RCC 7860 (cell line): ENCODE measurements at regions not wholly inside any gene's neighbourhood (a gene's known extent, or its start where the extent isn't known, plus 50 kb on each side); places are given as distances from the start of the nearest gene placed in this dataset.

Experiments used
- DNase-seq: peaks from one replicate; pipeline ENCODE4 v3.0.0-alpha.2; 2015; ENCODE audit warnings: low spot score
- FAIRE-seq: peaks from 2 replicates; lab custom pipeline; 2012; peaks lifted over from hg19 to GRCh38; lab: Jason Lieb, UNC

DNA sequence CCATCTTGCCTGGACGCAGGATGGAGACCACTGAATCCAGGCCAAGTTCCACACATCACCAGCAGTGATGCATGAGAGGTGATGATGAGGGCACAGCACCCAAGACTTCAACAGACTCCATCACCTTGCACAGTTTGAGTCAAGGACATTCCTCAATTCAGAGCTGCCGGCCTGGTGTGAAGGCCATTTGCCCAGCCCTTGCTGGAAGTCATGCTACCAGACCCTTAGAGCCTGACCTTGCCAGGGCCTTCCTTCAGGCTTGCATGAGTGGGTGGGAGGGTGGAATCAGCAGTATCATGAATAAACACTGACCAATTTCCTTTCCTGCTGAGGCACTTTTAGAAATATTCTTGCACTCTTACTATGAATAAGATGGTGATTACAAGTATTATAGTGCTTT, 130.2 kb upstream of the SSTR4 start:
- no peak for DNase-seq
- FAIRE-seq, result no peak

DNA sequence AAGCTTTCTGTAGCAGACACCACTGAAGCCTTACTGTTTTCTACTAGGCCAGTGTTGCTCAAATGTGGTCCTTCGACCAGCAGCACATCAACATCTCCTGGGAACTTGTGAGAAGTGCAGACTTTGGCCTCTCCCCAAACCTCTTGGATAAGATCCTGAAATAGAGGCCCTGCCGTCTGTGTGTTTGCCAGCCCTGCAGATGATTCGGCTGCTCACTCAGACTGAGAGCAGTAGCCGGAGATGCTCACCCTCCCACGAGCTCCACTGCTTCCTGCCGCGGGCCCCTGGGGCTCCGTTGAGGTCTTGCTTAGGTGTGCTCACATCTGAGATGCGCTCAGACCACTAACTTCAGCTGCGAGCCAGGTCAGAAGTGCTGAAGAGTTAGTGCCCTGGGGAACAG, 129.5 kb upstream of the SSTR4 start:
- no peak for DNase-seq

DNA sequence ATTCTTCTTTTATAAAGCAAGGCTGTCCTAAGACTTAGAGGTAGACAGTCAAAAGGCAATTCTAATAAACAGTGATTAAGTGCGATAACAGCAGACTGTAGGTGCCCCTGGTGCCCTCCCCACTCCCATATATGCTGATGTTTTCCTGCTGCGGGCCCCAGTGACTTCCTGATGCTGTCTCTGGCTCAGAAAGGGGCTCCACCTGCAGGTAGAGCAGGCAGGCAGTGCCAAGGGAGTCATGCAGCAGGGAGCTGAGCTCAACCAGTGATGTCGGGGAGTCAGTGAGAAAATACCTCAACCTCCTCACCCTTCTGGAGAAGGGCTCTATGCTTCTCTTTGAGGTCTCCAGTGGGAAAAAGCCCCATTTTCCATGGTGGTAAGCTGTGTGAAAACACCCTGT, 126.7 kb upstream of the SSTR4 start:
- no peak for FAIRE-seq
- DNase-seq, result no peak

More for the DNA sequence above, 129.5 kb upstream of the SSTR4 start:
- no peak for FAIRE-seq

- FAIRE-seq, result no peak
- no peak for DNase-seq
Measured at GRCh38 chr20:22908944-22909343, 126.2 kb upstream of the SSTR4 start.

GRCh38 chr20:22909436-22909835, 125.7 kb upstream of the SSTR4 start:
- FAIRE-seq, result no peak
- no peak for DNase-seq

DNA sequence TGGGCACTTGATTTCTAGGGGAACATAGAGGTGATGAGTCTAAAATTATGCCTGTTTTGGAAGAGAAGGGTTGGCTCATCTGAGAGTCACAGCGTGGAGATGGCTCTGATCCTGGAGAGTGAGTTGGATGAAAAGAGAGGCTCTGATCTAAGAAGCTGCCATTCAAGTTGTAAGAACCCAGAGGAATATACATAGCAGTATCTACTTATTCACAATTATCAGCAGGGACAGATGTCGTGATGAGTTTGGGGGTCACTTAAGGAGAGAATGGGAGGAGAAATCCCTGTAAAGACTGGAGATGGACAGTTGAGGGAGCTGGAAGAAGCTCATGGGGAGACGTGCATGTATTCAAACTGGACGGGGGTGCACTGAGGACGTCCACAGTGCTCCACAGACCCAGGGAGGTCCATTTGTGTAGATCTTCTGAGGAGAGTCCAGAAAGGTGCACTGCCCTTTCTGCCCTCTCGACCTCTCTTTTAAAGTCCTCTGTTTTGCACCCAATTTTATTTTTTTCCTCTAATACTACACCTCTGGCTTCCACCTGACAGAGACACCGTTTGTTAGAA, 124.7 kb upstream of the SSTR4 start:
- DNase-seq, result no peak
- FAIRE-seq, result no peak

- DNase-seq (no peak), FAIRE-seq (no peak)
Measured at GRCh38 chr20:22914291-22914690, 120.8 kb upstream of the SSTR4 start.

GRCh38 chr20:22915512-22915911, 119.6 kb upstream of the SSTR4 start:
- FAIRE-seq (no peak), DNase-seq (no peak)

DNA sequence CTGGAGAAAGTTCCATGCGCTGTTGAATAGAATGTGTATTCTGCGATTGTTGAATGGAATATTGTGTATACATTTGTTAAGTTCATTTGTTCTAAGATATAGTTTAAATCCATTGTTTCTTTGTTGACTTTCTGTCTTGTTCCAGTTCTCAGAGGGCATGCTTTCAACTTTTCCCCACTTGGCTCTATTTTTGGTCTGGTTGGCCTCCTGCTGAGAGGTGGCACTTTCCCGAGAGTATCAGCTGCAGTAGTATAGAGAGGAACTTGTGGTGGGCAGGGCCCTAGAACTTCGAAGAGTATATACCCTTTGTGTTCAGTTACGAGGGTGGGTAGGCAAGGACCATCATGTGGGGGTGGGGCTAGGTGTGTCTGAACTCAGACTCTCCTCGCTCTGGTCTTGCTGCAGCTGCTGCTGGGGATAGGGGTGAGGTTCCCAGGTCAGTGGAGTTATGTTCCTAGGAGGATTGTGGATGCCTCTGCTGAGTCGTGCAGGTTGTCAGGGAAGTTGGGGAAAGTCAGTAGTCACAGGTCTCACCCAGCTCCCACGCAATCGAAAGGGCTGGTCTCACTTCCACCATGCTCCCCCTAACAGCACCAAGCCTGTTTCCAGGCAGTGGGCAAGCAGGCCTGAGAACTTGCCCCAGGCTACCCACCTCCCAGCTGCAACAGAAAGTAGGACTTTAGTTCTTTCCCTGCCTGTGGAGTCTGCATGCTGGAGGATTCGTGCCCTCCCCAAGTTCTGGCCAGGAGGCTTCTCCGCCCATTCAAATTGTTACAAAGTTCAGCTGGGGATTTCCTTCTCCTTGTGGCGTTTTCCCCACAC, 118.9 kb upstream of the SSTR4 start:
- DNase-seq, result no peak
- FAIRE-seq, result no peak

DNA sequence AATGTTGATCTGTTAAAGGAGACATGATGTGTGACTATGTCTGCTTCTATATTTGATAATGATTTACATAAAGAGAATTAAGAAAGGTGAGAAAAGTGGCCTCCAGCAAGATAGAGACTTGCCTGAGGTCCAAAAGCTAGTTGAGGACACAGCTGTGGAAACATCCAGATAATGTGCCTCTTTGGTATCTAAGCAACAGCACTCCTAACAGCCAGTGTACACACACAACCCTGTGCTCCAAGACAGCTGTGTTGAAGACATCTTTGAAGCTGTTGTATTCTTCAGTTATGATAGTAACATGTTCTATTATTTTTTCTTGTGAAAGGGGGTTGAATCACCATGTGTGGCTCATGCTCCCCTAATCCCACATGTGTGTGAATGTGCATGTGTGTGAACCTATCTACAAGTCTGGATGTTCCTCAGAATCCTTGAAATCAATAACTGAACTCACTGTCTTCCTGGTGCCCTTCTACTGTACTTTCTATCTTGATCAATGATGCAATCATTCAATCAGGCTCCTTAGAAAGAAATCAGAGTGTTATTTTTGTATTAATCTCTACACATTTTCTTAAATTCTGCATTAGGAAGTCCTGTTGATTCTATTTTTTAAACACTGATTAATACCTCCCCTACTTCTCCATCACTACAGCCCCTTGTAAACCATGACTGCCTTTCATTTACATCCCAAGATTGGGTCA, 116.7 kb upstream of the SSTR4 start:
- FAIRE-seq, result no peak
- no peak for DNase-seq

GRCh38 chr20:22920898-22921297, 114.2 kb upstream of the SSTR4 start:
- DNase-seq, result no peak
- no peak for FAIRE-seq

GRCh38 chr20:22921595-22922421, 113.3 kb upstream of the SSTR4 start:
- peak; percentile 91 for FAIRE-seq
- peak; percentile 59 for DNase-seq

GRCh38 chr20:22922987-22923386, 112.1 kb upstream of the SSTR4 start:
- FAIRE-seq (no peak), DNase-seq (no peak)

DNA sequence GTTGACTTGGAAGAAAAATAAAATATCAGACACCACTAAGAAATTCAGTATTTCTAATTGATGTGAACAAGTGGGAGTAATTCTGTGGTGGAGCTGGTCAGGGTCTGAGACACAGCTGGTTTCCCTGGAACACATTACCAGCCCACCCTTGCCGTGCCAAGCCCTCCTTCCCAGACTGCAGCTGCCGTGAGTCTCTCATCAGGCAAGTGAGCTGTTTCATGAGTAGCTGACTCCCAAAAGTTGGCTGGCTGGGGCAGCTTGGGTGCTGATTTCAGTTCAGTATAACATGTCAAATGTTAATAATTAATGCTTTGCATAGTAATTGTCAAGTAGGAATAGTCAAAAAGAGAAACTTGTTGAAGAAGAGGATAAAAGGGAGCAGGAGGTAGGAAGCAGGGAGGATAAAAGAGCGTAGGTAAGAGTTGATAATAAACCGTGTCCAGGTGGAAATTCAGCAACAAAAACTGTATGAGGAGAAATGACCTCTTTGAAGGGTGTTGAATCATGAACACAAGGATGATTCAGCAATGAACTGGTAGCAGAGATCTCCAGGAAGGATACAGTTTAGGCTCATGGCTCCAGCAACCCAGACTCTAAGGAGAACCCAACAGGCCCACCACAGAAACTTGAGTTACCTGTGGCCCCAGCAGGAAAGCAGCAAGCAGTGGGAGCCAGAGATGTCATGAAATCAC, 110.9 kb upstream of the SSTR4 start:
- DNase-seq (no peak), FAIRE-seq (no peak)

- FAIRE-seq, result no peak
- DNase-seq, result no peak
Measured at GRCh38 chr20:22924949-22925612, 110.0 kb upstream of the SSTR4 start.

GRCh38 chr20:22925613-22925983, 109.5 kb upstream of the SSTR4 start:
- no peak for FAIRE-seq
- no peak for DNase-seq

DNA sequence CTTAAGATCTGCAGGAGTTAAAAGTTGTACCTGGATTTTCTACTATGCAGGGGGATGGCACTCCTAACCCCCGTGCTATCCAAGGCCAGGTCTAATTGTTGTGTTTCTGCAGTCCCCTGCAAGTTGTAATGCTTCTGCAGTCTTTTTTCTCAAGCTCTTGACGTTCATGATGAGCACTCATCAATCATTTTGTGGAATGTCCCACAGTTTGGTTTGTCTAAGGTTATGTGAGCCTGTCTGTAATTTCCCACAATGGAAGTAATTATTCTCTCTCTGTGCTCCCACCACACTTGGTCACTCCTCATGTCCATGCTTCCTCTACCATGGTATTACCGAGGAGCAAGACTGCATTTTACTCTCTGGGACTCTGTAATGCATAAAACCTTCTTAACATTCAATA, 107.6 kb upstream of the SSTR4 start:
- no peak for DNase-seq
- no peak for FAIRE-seq

GRCh38 chr20:22928679-22929078, 106.4 kb upstream of the SSTR4 start:
- FAIRE-seq (no peak), DNase-seq (no peak)

DNA sequence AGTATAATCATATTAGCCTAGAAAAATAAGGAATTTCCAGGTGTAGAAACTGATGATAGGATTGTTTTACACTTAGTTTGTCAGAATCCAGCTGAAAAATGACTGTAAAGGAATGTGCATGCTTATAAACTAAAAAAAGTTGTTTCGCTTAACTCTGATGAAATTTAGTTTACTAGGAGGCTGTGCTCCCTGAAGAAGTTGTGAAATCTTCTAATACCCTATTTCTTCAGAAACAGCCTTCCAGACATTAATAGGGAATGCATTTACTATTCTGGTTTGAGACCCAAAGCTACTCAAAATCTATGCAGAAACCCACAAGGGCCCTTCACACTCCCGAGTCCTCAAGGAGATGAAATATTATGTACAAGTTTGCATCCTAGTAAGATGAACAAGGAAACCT, 105.5 kb upstream of the SSTR4 start:
- FAIRE-seq (no peak), DNase-seq (no peak)
